ENCODE measurements at regions not wholly inside any gene's neighbourhood (a gene's known extent, or its start where the extent isn't known, plus 50 kb on each side); places are given as distances from the start of the nearest gene placed in this dataset.

GRCh38 chr2:51247252-51247805 is 215.4 kb upstream of the NRXN1 start:
- TF ChIP-seq CTCF (IDR thresholded peaks at IDR 0.05) = no peak
- no peak for TF ChIP-seq EP300 (IDR thresholded peaks at IDR 0.05)

All from sigmoid colon (tissue), 4 donors.